GM23338 (cell line): ENCODE measurements at regions not wholly inside any gene's neighbourhood (a gene's known extent, or its start where the extent isn't known, plus 50 kb on each side); places are given as distances from the start of the nearest gene placed in this dataset.

Source experiments
- CREB1 ChIP-seq: fragments of 250-450 bp; sonication (Bioruptor Pico); IDR thresholded peaks from 2 replicates; pipeline ENCODE4 v1.5.0; 2020; ENCODE audit warnings: low read depth, mild to moderate bottlenecking, moderate library complexity
- EZH2 ChIP-seq: fragments of 200-600 bp; sonication (generic); IDR thresholded peaks from one replicate; pipeline ENCODE4 v1.8.0; 2017; ENCODE audit warnings: antibody characterized with exemption, mild to moderate bottlenecking, low read depth; ENCODE audit not compliant: unreplicated experiment
- EZH2phosphoT487 ChIP-seq: fragments of 200-600 bp; sonication (generic); IDR thresholded peaks from one replicate; pipeline ENCODE4 v1.8.1; 2018; ENCODE audit warnings: antibody characterized with exemption; ENCODE audit not compliant: unreplicated experiment
- NANOG ChIP-seq: IDR thresholded peaks from 2 replicates; pipeline ENCODE4 v1.6.1; 2016; ENCODE audit warnings: antibody characterized with exemption, borderline replicate concordance
- POLR2AphosphoS5 ChIP-seq: IDR thresholded peaks from 2 replicates; pipeline ENCODE4 v1.6.1; 2016; ENCODE audit warnings: antibody characterized with exemption, low read depth
- ZNF331 ChIP-seq: fragments of 250-450 bp; sonication (Bioruptor Pico); IDR thresholded peaks from 2 replicates; pipeline ENCODE4 v1.5.0; 2020; ENCODE audit warnings: low read depth, mild to moderate bottlenecking, moderate library complexity
- TF ChIP-seq, protein P1 (sequence below), 2 experiments: fragments of 200-600 bp in 1 of 2; sonication (generic) in 1 of 2; conservative IDR thresholded peaks; 2 replicates each; pipeline versions ENCODE4 v1.5.1 to v1.6.1; 2016 to 2017; ENCODE audit warnings: antibody characterized with exemption in 2 of 2, low read depth in 2 of 2, mild to moderate bottlenecking in 2 of 2, moderate library complexity in 1 of 2
- TF ChIP-seq, protein P2 (sequence below): IDR thresholded peaks from one replicate; pipeline ENCODE4 v1.6.1; 2018; ENCODE audit warnings: antibody characterized with exemption; ENCODE audit not compliant: unreplicated experiment

DNA sequence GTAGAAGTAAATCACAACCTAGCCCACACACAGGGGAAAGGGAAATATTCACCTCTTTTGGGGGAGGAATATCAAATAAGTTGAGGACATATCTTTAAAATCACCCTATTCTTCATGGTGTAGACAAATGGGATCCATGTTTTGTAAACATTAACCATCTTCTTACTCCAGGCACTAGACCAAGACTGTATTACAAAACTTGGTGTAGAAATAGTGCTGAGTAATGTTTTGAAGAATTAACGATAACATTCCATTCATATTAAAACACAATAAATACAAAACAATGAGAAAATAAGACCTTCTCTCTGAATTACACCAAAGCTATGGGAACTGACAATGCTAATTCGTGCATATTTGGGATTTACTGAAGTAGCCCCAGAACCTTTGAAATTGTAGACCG lies 633.6 kb downstream of the BCL11B start:
- TF ChIP-seq, protein P1, sequence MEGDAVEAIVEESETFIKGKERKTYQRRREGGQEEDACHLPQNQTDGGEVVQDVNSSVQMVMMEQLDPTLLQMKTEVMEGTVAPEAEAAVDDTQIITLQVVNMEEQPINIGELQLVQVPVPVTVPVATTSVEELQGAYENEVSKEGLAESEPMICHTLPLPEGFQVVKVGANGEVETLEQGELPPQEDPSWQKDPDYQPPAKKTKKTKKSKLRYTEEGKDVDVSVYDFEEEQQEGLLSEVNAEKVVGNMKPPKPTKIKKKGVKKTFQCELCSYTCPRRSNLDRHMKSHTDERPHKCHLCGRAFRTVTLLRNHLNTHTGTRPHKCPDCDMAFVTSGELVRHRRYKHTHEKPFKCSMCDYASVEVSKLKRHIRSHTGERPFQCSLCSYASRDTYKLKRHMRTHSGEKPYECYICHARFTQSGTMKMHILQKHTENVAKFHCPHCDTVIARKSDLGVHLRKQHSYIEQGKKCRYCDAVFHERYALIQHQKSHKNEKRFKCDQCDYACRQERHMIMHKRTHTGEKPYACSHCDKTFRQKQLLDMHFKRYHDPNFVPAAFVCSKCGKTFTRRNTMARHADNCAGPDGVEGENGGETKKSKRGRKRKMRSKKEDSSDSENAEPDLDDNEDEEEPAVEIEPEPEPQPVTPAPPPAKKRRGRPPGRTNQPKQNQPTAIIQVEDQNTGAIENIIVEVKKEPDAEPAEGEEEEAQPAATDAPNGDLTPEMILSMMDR (conservative IDR thresholded peaks at IDR 0.05; ENCODE audit: low read depth in 2 of 2): no peak
- TF ChIP-seq ZNF331 (CRISPR knock-in tag) (no peak), POLR2AphosphoS5 (no peak), EZH2 (no peak), CREB1 (CRISPR knock-in tag) (no peak), EZH2phosphoT487 (no peak), NANOG (no peak)
- TF ChIP-seq, protein P2, sequence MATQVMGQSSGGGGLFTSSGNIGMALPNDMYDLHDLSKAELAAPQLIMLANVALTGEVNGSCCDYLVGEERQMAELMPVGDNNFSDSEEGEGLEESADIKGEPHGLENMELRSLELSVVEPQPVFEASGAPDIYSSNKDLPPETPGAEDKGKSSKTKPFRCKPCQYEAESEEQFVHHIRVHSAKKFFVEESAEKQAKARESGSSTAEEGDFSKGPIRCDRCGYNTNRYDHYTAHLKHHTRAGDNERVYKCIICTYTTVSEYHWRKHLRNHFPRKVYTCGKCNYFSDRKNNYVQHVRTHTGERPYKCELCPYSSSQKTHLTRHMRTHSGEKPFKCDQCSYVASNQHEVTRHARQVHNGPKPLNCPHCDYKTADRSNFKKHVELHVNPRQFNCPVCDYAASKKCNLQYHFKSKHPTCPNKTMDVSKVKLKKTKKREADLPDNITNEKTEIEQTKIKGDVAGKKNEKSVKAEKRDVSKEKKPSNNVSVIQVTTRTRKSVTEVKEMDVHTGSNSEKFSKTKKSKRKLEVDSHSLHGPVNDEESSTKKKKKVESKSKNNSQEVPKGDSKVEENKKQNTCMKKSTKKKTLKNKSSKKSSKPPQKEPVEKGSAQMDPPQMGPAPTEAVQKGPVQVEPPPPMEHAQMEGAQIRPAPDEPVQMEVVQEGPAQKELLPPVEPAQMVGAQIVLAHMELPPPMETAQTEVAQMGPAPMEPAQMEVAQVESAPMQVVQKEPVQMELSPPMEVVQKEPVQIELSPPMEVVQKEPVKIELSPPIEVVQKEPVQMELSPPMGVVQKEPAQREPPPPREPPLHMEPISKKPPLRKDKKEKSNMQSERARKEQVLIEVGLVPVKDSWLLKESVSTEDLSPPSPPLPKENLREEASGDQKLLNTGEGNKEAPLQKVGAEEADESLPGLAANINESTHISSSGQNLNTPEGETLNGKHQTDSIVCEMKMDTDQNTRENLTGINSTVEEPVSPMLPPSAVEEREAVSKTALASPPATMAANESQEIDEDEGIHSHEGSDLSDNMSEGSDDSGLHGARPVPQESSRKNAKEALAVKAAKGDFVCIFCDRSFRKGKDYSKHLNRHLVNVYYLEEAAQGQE: no peak
